Psoas muscle (tissue), 7 donors: ENCODE measurements at regions not wholly inside any gene's neighbourhood (a gene's known extent, or its start where the extent isn't known, plus 50 kb on each side); places are given as distances from the start of the nearest gene placed in this dataset.

ENCODE experiments used
- ATAC-seq, 4 donors: fragments of 200-7000 bp; cut with Tn5 transposase; one replicate each; pipeline ENCODE4 v1.9.1; 2020; ENCODE audit warnings: moderate library complexity in 3 of 4, mild to moderate bottlenecking in 2 of 4
- DNase-seq, 2 donors: peaks; one replicate each; pipeline ENCODE4 v3.0.0-alpha.2; 2020
- H3K27ac ChIP-seq: fragments of 200-600 bp; one replicate; pipeline ENCODE4 v1.8.0; 2022
- H3K27me3 ChIP-seq, 3 donors: fragments of 200-600 bp in 1 of 3; one replicate each; pipeline versions ENCODE4 v1.6.1 to v1.8.0; 2013 to 2022; ENCODE audit warnings: low read length in 2 of 3, mild to moderate bottlenecking in 2 of 3, moderate library complexity in 1 of 3; ENCODE audit not compliant: insufficient read depth in 3 of 3
- H3K36me3 ChIP-seq, 2 donors: fragments of 200-600 bp in 1 of 2; one replicate each; pipeline versions ENCODE4 v1.6.1 to v1.8.0; 2013 to 2022; ENCODE audit warnings: low read depth in 1 of 2, mild to moderate bottlenecking in 1 of 2, moderate library complexity in 1 of 2; ENCODE audit not compliant: insufficient read depth in 1 of 2
- H3K4me1 ChIP-seq: fragments of 200-600 bp; one replicate; pipeline ENCODE4 v1.8.0; 2022
- H3K4me3 ChIP-seq: fragments of 200-600 bp; one replicate; pipeline ENCODE4 v1.8.0; 2022; ENCODE audit warnings: mild to moderate bottlenecking
- H3K9me3 ChIP-seq: fragments of 200-600 bp; one replicate; pipeline ENCODE4 v1.8.0; 2022
- WGBS, 3 donors: extraction: QIAGEN DNeasy Blood & Tissue Kit; methylation state at CpG; one replicate each; pipeline versions ENCODE4 v1.1.6 to v1.1.7; 2013; 5-methylcytosine and 5-hydroxymethylcytosine counted together
- intact Hi-C, 2 donors: fragments of 100-400 bp; cut with DNase I; formaldehyde crosslinking; loops; one replicate each; pipeline versions ENCODE4 v1.11.0 to v1.14.2; 2022
- TF ChIP-seq, protein P1 (sequence below): fragments of 200-600 bp; IDR thresholded peaks from one replicate; pipeline ENCODE4 v1.8.0; 2022; ENCODE audit warnings: antibody characterized with exemption
- donor health status: healthy with polysubstance abuse.
- donor health status: DM: no; HTN: no; CAD: no; lungs with moderate emphysema.
- donor health status: Bipolar disorder and iron deficiency.
- donor health status: healthy.
- donor health status: DM: yes; HTN: yes; CAD: no.
- donor health status: DM: no; HTN: no; CAD: no.
- donor health status: DM: yes; HTN: yes; CAD: no.

DNA sequence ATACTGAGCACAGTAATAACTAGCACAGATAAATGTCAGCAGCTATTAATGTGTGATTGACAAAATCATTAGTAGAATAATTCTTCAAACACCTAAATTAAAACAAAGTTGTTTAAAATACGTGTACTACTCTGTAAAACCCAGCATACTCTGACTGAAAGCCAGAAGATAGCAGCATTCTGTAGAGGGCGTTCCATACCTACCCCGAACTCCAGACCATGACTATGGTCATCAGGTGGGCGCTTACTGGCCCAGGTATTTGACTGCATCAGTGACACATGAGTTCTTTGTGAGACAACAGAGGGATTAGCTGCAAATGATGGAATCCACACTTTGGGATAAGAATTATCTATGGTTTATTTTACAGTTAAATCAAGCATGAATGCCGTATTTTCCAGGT lies 139.7 kb upstream of the POGK start:
- Histone ChIP-seq H3K4me1 (no peaks in the 10 kb centered on the region), H3K27me3 (peaks cover 0 to 4% (median 2%) of the 10 kb centered on the region in 3 donors), H3K27ac (no peak overlapping the region), H3K36me3 (no peaks in the 10 kb centered on the region), H3K4me3 (no peak overlapping the region), H3K9me3 (no peaks in the 10 kb centered on the region)
- TF ChIP-seq, protein P1, sequence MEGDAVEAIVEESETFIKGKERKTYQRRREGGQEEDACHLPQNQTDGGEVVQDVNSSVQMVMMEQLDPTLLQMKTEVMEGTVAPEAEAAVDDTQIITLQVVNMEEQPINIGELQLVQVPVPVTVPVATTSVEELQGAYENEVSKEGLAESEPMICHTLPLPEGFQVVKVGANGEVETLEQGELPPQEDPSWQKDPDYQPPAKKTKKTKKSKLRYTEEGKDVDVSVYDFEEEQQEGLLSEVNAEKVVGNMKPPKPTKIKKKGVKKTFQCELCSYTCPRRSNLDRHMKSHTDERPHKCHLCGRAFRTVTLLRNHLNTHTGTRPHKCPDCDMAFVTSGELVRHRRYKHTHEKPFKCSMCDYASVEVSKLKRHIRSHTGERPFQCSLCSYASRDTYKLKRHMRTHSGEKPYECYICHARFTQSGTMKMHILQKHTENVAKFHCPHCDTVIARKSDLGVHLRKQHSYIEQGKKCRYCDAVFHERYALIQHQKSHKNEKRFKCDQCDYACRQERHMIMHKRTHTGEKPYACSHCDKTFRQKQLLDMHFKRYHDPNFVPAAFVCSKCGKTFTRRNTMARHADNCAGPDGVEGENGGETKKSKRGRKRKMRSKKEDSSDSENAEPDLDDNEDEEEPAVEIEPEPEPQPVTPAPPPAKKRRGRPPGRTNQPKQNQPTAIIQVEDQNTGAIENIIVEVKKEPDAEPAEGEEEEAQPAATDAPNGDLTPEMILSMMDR = no peak
- 43 to 64% (median 56%) methylated on average over 5 of the region's 5 CpGs for WGBS, 3 donors
- intact Hi-C loops = no loop called here
- DNase-seq (no peak), ATAC-seq (no peak)

DNA sequence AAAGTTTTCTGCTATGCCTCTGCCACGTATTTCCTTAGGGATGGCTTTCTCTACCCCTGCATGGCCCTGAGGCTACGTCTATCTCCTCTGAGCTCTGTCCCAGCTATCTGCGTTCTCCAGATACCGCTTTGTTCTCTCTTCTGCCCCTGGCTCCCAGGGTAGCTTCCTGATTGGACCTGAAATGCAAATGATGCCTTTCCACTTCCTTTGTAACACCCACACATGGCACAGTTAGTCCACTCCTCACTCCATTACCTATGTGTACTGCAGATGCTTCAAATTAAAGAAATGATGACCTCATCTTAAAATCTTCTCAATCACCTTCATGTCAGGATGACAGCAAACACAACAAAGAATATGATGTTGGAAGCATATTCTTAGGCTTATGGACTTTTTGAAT lies 138.6 kb upstream of the POGK start:
- WGBS, 3 donors = 61 to 73% (median 67%) methylated on average over 4 of the region's 4 CpGs
- Histone ChIP-seq H3K27me3 (peaks cover 0 to 4% (median 0%) of the 10 kb centered on the region in 3 donors), H3K36me3 (no peaks in the 10 kb centered on the region), H3K4me1 (no peaks in the 10 kb centered on the region), H3K27ac (no peak overlapping the region), H3K9me3 (no peaks in the 10 kb centered on the region), H3K4me3 (no peak overlapping the region)
- no peak for DNase-seq
- TF ChIP-seq, protein P1 = no peak
- intact Hi-C loops = no loop called here
- no peak for ATAC-seq

DNA sequence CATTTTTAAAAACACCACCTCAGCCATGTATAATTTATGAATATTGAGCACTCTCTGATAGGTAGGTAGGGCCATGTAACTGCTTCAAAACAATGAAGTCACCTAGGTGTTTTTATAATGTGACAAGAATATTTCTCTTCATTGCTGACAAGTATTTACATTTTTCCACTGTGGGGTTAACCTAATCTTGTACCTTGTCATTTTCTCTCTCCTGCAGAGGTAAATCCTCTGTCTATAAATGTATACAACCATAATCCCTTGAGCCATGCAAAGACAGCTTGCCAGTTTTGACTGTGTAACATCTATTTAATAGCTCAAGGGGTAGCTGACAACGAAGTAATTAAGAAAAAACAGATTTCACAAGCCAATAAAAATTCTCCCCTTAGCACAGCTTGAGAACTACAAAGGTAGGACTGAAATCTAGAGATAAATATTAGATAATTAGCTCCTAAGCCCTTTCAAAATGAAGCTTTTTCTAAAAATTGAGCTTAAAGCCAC lies 137.6 kb upstream of the POGK start:
- WGBS, 3 donors = 47 to 54% (median 48%) methylated on average over 1 of the region's 1 CpG
- H3K27ac ChIP-seq = no peak overlapping the region
- intact Hi-C loops = no loop called here
- no peak overlapping the region for H3K4me3 ChIP-seq
- H3K36me3 ChIP-seq = no peaks in the 10 kb centered on the region
- H3K4me1 ChIP-seq = no peaks in the 10 kb centered on the region
- DNase-seq = no peak
- no peaks in the 10 kb centered on the region for H3K9me3 ChIP-seq
- TF ChIP-seq, protein P1 = no peak
- ATAC-seq = no peak
- H3K27me3 ChIP-seq = peaks cover 0 to 4% (median 0%) of the 10 kb centered on the region in 3 donors

DNA sequence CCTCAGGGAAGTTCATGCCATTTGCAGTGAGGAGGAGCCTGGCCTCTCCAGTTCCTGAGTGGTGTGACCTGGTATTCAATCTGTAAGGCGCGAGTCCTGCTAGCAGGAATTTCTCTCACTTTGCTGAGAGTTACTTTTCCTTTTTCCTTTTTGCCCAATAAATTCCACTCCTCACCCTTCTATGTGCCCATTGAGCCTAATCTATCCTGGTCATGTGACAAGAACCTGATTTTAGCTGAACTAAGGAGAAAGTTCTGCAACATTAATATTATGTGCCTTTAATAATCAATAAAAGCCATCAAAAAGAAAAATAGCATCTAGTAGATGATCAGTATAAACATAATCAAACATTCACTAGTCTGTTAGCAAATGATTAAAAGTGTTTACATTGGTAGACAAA lies 136.1 kb upstream of the POGK start:
- no peaks in the 10 kb centered on the region for H3K4me1 ChIP-seq
- no peak overlapping the region for H3K4me3 ChIP-seq
- WGBS, 3 donors = 85 to 95% (median 91%) methylated on average over 2 of the region's 2 CpGs
- peaks cover 0 to 4% (median 0%) of the 10 kb centered on the region in 3 donors for H3K27me3 ChIP-seq
- no peaks in the 10 kb centered on the region for H3K36me3 ChIP-seq
- ATAC-seq (no peak), DNase-seq (no peak)
- no peak overlapping the region for H3K27ac ChIP-seq
- H3K9me3 ChIP-seq = no peaks in the 10 kb centered on the region
- intact Hi-C loops = no loop called here
- TF ChIP-seq, protein P1 = no peak

DNA sequence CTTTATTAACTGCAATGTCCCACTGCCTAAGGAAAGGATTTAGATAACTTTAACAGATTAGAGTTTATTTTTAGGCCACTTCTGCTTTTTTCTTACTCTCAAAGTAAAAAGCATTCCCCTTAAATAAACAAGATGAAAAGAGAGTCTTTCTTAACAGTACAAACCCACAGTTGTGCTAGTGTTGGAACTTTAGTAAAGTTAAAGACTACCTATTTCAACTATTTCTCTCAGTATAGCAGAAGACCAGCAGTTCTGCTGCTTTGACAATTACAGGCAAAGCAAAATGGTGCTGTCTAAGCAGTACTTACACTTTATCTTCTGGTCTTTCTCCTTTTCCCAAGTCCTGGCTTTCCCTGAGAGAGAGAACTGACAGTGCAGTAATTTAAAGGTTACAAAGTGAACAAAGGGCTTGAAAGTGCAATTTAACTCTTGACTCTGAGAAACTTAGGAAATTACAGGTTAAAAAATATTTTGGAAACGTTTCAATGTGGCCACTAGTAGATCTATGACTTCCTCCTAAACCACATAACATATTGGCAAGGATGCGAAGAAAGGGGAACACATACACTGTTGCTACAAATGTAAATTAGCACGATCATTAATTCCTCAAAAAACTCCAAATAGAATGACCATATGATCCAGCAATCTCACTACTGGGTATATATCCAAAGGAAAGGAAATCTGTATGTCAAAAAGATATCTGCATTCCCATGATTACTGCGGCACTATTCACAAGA lies 135.4 kb upstream of the POGK start:
- 65 to 75% (median 70%) methylated on average over 4 of the region's 4 CpGs for WGBS, 3 donors
- H3K27me3 ChIP-seq = peaks cover 0 to 4% (median 0%) of the 10 kb centered on the region in 3 donors
- TF ChIP-seq, protein P1 = no peak

More for the DNA sequence above, 135.4 kb upstream of the POGK start:
- no peaks in the 10 kb centered on the region for H3K9me3 ChIP-seq
- no peak for DNase-seq
- no peak overlapping the region for H3K27ac ChIP-seq
- intact Hi-C loops = no loop called here
- H3K4me1 ChIP-seq = no peaks in the 10 kb centered on the region
- no peak for ATAC-seq
- no peak overlapping the region for H3K4me3 ChIP-seq
- H3K36me3 ChIP-seq = no peaks in the 10 kb centered on the region
